Head of caudate nucleus (tissue), 42 donors: ENCODE measurements at regions not wholly inside any gene's neighbourhood (a gene's known extent, or its start where the extent isn't known, plus 50 kb on each side); places are given as distances from the start of the nearest gene placed in this dataset.
"Not testable (repeated sequence)": the region's sequence is repeated elsewhere in the genome, so short reads cannot be mapped to it uniquely, and the experiment has no call there.

ENCODE experiments used
- DNase-seq, 42 donors: peaks; one replicate each; pipeline versions ENCODE4 v3.0.0 to v3.0.0-alpha.2; 2020 to 2021; ENCODE audit warnings: mixed read lengths in 7 of 42
- intact Hi-C: fragments of 100-400 bp; cut with DNase I; formaldehyde crosslinking; loops from one replicate; pipeline ENCODE4 v1.15.0; 2022

- intact Hi-C loops = no loop called here
- DNase-seq = peak in 2 of 42 donors; percentile 1 to 12
Measured at GRCh38 chr11:69869311-69869939, 50.2 kb upstream of the FGF3 start.

GRCh38 chr11:69870766-69871165 is 51.5 kb upstream of the FGF3 start:
- intact Hi-C loops = no loop called here
- DNase-seq = no peak

- intact Hi-C loops = no loop called here
- peak in 4 of 42 donors; percentile 8 to 37 (median 26) for DNase-seq
Measured at GRCh38 chr11:69873166-69874077, 54.2 kb upstream of the FGF3 start.

- intact Hi-C loops = no loop called here
Measured at GRCh38 chr11:69874178-69874983, 55.2 kb upstream of the FGF3 start.

GRCh38 chr11:69874984-69875624 is 55.9 kb upstream of the FGF3 start:
- DNase-seq = peak in 9 of 42 donors; percentile 5 to 41 (median 15)
- intact Hi-C loops = no loop called here

More at GRCh38 chr11:69874178-69874983, 55.2 kb upstream of the FGF3 start:
- peak in 6 of 42 donors; percentile 6 to 32 (median 16) for DNase-seq

GRCh38 chr11:69876013-69876412 is 56.8 kb upstream of the FGF3 start:
- DNase-seq = peak in 10 of 42 donors; percentile 2 to 35 (median 9)
- intact Hi-C loops = no loop called here

- intact Hi-C loops = no loop called here
- DNase-seq = peak in 8 of 42 donors; percentile 3 to 25 (median 12)
Measured at GRCh38 chr11:69877235-69877634, 58.0 kb upstream of the FGF3 start.

- peak in 8 of 42 donors; percentile 4 to 31 (median 16) for DNase-seq
- intact Hi-C loops = not testable (repeated sequence)
Measured at GRCh38 chr11:69877704-69878103, 58.5 kb upstream of the FGF3 start.

GRCh38 chr11:69878144-69878883 is 59.1 kb upstream of the FGF3 start:
- intact Hi-C loops = no loop called here
- DNase-seq = peak in 5 of 42 donors; percentile 3 to 20 (median 16)

- intact Hi-C loops = no loop called here
- DNase-seq = peak in 3 of 42 donors; percentile 8 to 22 (median 18)
Measured at GRCh38 chr11:69878927-69879728, 59.9 kb upstream of the FGF3 start.

GRCh38 chr11:69879729-69880005 is 60.5 kb upstream of the FGF3 start:
- DNase-seq = no peak
- intact Hi-C loops = loop anchor here (5.0 kb wide), 1 partner anchor 182 kb away; no protein-coding TSS in a partner anchor

- intact Hi-C loops = loop anchor here (5.0 kb wide), 1 partner anchor 183 kb away; no protein-coding TSS in a partner anchor
- peak in 1 of 42 donors; percentile 18 for DNase-seq
Measured at GRCh38 chr11:69880041-69880825, 61.0 kb upstream of the FGF3 start.

- no peak for DNase-seq
- intact Hi-C loops = loop anchor here (5.0 kb wide), 1 partner anchor 184 kb away; no protein-coding TSS in a partner anchor
Measured at GRCh38 chr11:69880826-69881445, 61.7 kb upstream of the FGF3 start.

- intact Hi-C loops = loop anchor here (5.0 kb wide), 1 partner anchor 184 kb away; no protein-coding TSS in a partner anchor
Measured at GRCh38 chr11:69881467-69882269, 62.5 kb upstream of the FGF3 start.

GRCh38 chr11:69882270-69882608 is 63.0 kb upstream of the FGF3 start:
- intact Hi-C loops = loop anchor here (5.0 kb wide), 1 partner anchor 185 kb away; no protein-coding TSS in a partner anchor
- DNase-seq = no peak

More at GRCh38 chr11:69881467-69882269, 62.5 kb upstream of the FGF3 start:
- no peak for DNase-seq
